Panc1 (cell line): ENCODE measurements at regions not wholly inside any gene's neighbourhood (a gene's known extent, or its start where the extent isn't known, plus 50 kb on each side); places are given as distances from the start of the nearest gene placed in this dataset.

Experiments used
- CTCF ChIP-seq: fragments of 450-650 bp; IDR thresholded peaks from 2 replicates; pipeline ENCODE4 v1.5.1; 2017; ENCODE audit warnings: mild to moderate bottlenecking
- POLR2AphosphoS5 ChIP-seq: IDR thresholded peaks from 2 replicates; pipeline ENCODE4 v1.6.1; 2012; ENCODE audit warnings: mild to moderate bottlenecking, low read depth, low read length, moderate library complexity
- REST ChIP-seq, 2 experiments: IDR thresholded peaks; 2 replicates each; pipeline ENCODE4 v1.6.1; 2011 to 2012; ENCODE audit warnings: low read depth in 2 of 2, control low read depth in 1 of 2, low read length in 1 of 2, mild to moderate bottlenecking in 1 of 2, moderate library complexity in 1 of 2; ENCODE audit not compliant: insufficient read depth in 1 of 2

GRCh38 chr5:77867914-77868313, 91.8 kb upstream of the TBCA start:
- no peak for TF ChIP-seq CTCF
- TF ChIP-seq REST (IDR thresholded peaks at IDR 0.05; ENCODE audit: insufficient read depth in 1 of 2, low read depth in 2 of 2, low read length in 1 of 2), result no peak
- no peak for TF ChIP-seq POLR2AphosphoS5
